OCI-LY1 (cell line): ENCODE measurements at regions not wholly inside any gene's neighbourhood (a gene's known extent, or its start where the extent isn't known, plus 50 kb on each side); places are given as distances from the start of the nearest gene placed in this dataset.

Experiments
- EZH2 ChIP-seq: fragments of 200-600 bp; sonication (generic), shearing (Covaris generic); IDR thresholded peaks from 2 replicates; pipeline ENCODE4 v1.8.0; 2017; ENCODE audit warnings: borderline replicate concordance, mixed run types, mild to moderate bottlenecking, antibody characterized with exemption, low read length, moderate library complexity, mixed read lengths
- TF ChIP-seq, protein P1 (sequence below): fragments of 200-600 bp; sonication (generic), shearing (Covaris generic); IDR thresholded peaks from 2 replicates; pipeline ENCODE4 v1.5.1; 2017; ENCODE audit warnings: mild to moderate bottlenecking, antibody characterized with exemption, low read length, moderate library complexity, mixed read lengths

DNA sequence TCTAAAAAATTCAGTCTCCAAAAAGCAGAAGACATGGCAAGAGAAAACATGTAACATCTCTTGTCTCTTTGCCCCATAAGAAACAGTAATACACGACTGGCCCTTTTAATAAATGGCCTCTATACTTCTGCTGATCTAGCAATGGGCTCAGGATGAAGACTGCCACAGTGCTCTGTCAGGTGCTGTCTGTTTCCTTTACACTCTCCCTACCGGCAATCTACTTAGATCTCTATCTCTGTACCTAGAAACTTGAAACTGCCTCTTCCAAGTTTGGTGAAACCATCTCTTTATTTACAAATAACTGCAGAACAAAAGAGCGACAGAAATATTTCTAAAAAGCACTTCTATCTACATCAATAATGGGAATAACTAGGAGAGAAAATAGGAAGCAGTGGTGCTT, 685.2 kb upstream of the INTU start:
- TF ChIP-seq, protein P1, sequence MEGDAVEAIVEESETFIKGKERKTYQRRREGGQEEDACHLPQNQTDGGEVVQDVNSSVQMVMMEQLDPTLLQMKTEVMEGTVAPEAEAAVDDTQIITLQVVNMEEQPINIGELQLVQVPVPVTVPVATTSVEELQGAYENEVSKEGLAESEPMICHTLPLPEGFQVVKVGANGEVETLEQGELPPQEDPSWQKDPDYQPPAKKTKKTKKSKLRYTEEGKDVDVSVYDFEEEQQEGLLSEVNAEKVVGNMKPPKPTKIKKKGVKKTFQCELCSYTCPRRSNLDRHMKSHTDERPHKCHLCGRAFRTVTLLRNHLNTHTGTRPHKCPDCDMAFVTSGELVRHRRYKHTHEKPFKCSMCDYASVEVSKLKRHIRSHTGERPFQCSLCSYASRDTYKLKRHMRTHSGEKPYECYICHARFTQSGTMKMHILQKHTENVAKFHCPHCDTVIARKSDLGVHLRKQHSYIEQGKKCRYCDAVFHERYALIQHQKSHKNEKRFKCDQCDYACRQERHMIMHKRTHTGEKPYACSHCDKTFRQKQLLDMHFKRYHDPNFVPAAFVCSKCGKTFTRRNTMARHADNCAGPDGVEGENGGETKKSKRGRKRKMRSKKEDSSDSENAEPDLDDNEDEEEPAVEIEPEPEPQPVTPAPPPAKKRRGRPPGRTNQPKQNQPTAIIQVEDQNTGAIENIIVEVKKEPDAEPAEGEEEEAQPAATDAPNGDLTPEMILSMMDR, result no peak
- TF ChIP-seq EZH2, result no peak
